ENCODE measurements at regions not wholly inside any gene's neighbourhood (a gene's known extent, or its start where the extent isn't known, plus 50 kb on each side); places are given as distances from the start of the nearest gene placed in this dataset.

GRCh38 chr5:53368966-53369605, 111.3 kb upstream of the FST start:
- no peak for TF ChIP-seq GATA3 (IDR thresholded peaks at IDR 0.05; ENCODE audit: low read depth, low read length)
- no peak for TF ChIP-seq GATA2 (IDR thresholded peaks at IDR 0.05; ENCODE audit: low read depth, low read length)

GRCh38 chr5:53369681-53370080, 110.7 kb upstream of the FST start:
- TF ChIP-seq GATA3 (IDR thresholded peaks at IDR 0.05; ENCODE audit: low read depth, low read length) = no peak
- no peak for TF ChIP-seq GATA2 (IDR thresholded peaks at IDR 0.05; ENCODE audit: low read depth, low read length)

- TF ChIP-seq GATA2 (IDR thresholded peaks at IDR 0.05; ENCODE audit: low read depth, low read length) = no peak
- TF ChIP-seq GATA3 (IDR thresholded peaks at IDR 0.05; ENCODE audit: low read depth, low read length) = no peak
Measured at GRCh38 chr5:53373451-53374158, 106.8 kb upstream of the FST start.

GRCh38 chr5:53376853-53377252, 103.6 kb upstream of the FST start:
- TF ChIP-seq GATA3 (IDR thresholded peaks at IDR 0.05; ENCODE audit: low read depth, low read length) (no peak), GATA2 (IDR thresholded peaks at IDR 0.05; ENCODE audit: low read depth, low read length) (no peak)

GRCh38 chr5:53378190-53378589, 102.2 kb upstream of the FST start:
- TF ChIP-seq GATA3 (IDR thresholded peaks at IDR 0.05; ENCODE audit: low read depth, low read length) (no peak), GATA2 (IDR thresholded peaks at IDR 0.05; ENCODE audit: low read depth, low read length) (no peak)

GRCh38 chr5:53378590-53379247, 101.7 kb upstream of the FST start:
- no peak for TF ChIP-seq GATA2 (IDR thresholded peaks at IDR 0.05; ENCODE audit: low read depth, low read length)
- TF ChIP-seq GATA3 (IDR thresholded peaks at IDR 0.05; ENCODE audit: low read depth, low read length) = no peak

GRCh38 chr5:53386341-53386740, 94.1 kb upstream of the FST start:
- TF ChIP-seq GATA3 (IDR thresholded peaks at IDR 0.05; ENCODE audit: low read depth, low read length) (no peak), GATA2 (IDR thresholded peaks at IDR 0.05; ENCODE audit: low read depth, low read length) (no peak)

- TF ChIP-seq GATA3 (IDR thresholded peaks at IDR 0.05; ENCODE audit: low read depth, low read length) (no peak), GATA2 (IDR thresholded peaks at IDR 0.05; ENCODE audit: low read depth, low read length) (no peak)
Measured at GRCh38 chr5:53389093-53389492, 91.3 kb upstream of the FST start.

GRCh38 chr5:53392073-53392472, 88.4 kb upstream of the FST start:
- TF ChIP-seq GATA2 (IDR thresholded peaks at IDR 0.05; ENCODE audit: low read depth, low read length) (no peak), GATA3 (IDR thresholded peaks at IDR 0.05; ENCODE audit: low read depth, low read length) (no peak)

- TF ChIP-seq GATA3 (IDR thresholded peaks at IDR 0.05; ENCODE audit: low read depth, low read length) (no peak), GATA2 (IDR thresholded peaks at IDR 0.05; ENCODE audit: low read depth, low read length) (no peak)
Measured at GRCh38 chr5:53394808-53395207, 85.6 kb upstream of the FST start.

- TF ChIP-seq GATA3 (IDR thresholded peaks at IDR 0.05; ENCODE audit: low read depth, low read length) (no peak), GATA2 (IDR thresholded peaks at IDR 0.05; ENCODE audit: low read depth, low read length) (no peak)
Measured at GRCh38 chr5:53397141-53397757, 83.2 kb upstream of the FST start.

- no peak for TF ChIP-seq GATA2 (IDR thresholded peaks at IDR 0.05; ENCODE audit: low read depth, low read length)
Measured at GRCh38 chr5:53397845-53398244, 82.6 kb upstream of the FST start.

- no peak for TF ChIP-seq GATA2 (IDR thresholded peaks at IDR 0.05; ENCODE audit: low read depth, low read length)
- no peak for TF ChIP-seq GATA3 (IDR thresholded peaks at IDR 0.05; ENCODE audit: low read depth, low read length)
Measured at GRCh38 chr5:53399926-53400697, 80.3 kb upstream of the FST start.

- no peak for TF ChIP-seq GATA2 (IDR thresholded peaks at IDR 0.05; ENCODE audit: low read depth, low read length)
- no peak for TF ChIP-seq GATA3 (IDR thresholded peaks at IDR 0.05; ENCODE audit: low read depth, low read length)
Measured at GRCh38 chr5:53403291-53403690, 77.1 kb upstream of the FST start.

Data from SH-SY5Y (cell line).